HG02840 (cell line): ENCODE measurements at regions not wholly inside any gene's neighbourhood (a gene's known extent, or its start where the extent isn't known, plus 50 kb on each side); places are given as distances from the start of the nearest gene placed in this dataset.

ENCODE experiments used
- ATAC-seq: cut with Tn5 transposase; IDR thresholded peaks from one replicate; pipeline ENCODE4 v1.9.1; 2021; ENCODE audit warnings: mild to moderate bottlenecking, moderate library complexity, moderate number of reproducible peaks; ENCODE audit not compliant: unreplicated experiment, low FRiP score

- no peak for ATAC-seq
Measured at GRCh38 chr7:20267482-20267881, 50.3 kb upstream of the MACC1 start.

- ATAC-seq, result no peak
Measured at GRCh38 chr7:20268824-20269223, 51.6 kb upstream of the MACC1 start.

- no peak for ATAC-seq
Measured at GRCh38 chr7:20269726-20270125, 52.5 kb upstream of the MACC1 start.

- no peak for ATAC-seq
Measured at GRCh38 chr7:20270371-20270770, 53.2 kb upstream of the MACC1 start.

GRCh38 chr7:20270867-20271266 is 53.7 kb upstream of the MACC1 start:
- ATAC-seq, result peak; percentile 60

GRCh38 chr7:20275637-20276036 is 55.1 kb upstream of the ITGB8 start:
- ATAC-seq, result no peak

- no peak for ATAC-seq
Measured at GRCh38 chr7:20276705-20277472, 53.8 kb upstream of the ITGB8 start.

- ATAC-seq, result no peak
Measured at GRCh38 chr7:20279979-20280378, 50.7 kb upstream of the ITGB8 start.

GRCh38 chr7:20280475-20281351 is 50.0 kb upstream of the ITGB8 start:
- ATAC-seq, result no peak
